Fibroblast of peridontal ligament (primary cell): ENCODE measurements at regions not wholly inside any gene's neighbourhood (a gene's known extent, or its start where the extent isn't known, plus 50 kb on each side); places are given as distances from the start of the nearest gene placed in this dataset.

Experiments used
- DNase-seq: peaks from one replicate; pipeline ENCODE4 v3.0.0-alpha.2; 2010; ENCODE audit errors: extremely low read depth

GRCh38 chr13:83333614-83334388, 548.5 kb downstream of the SLITRK1 start:
- no peak for DNase-seq

GRCh38 chr13:83332751-83333150, 549.5 kb downstream of the SLITRK1 start:
- DNase-seq: no peak

GRCh38 chr13:83327091-83327490, 555.2 kb downstream of the SLITRK1 start:
- DNase-seq: no peak

- peak; percentile 89 for DNase-seq
Observed at GRCh38 chr13:83325125-83325853, 557.0 kb downstream of the SLITRK1 start.

DNA sequence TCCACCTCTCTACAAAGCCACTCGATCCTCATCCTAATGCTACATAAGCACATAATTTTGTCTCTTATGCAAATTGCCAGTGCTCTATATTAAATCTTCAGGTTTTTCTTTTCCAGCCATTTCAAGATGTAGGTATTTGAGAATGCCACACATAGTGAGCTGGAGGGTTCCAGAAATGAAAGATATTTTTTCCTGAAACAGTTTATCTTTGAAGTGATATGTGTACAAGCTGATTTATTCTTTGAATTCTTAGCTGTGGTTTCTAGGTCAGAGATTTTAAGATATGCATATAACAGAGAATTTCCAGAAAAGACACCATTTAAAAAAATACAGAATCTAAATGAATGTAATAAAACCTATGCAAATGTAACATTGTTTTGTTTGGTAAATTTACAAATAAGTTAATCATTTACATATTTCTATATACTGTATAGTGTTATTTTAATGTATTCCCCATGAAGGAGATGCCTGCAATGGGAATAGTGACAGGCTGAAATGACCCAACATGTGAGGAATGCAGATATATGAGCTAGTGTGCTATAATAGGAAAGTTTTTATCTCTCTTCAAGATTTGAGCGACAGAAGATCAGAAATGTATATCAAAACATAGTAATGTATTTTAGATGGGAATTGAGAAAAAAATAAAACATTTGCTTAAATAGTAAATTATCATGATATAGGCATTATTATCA, 570.2 kb downstream of the SLITRK1 start:
- DNase-seq: no peak

DNA sequence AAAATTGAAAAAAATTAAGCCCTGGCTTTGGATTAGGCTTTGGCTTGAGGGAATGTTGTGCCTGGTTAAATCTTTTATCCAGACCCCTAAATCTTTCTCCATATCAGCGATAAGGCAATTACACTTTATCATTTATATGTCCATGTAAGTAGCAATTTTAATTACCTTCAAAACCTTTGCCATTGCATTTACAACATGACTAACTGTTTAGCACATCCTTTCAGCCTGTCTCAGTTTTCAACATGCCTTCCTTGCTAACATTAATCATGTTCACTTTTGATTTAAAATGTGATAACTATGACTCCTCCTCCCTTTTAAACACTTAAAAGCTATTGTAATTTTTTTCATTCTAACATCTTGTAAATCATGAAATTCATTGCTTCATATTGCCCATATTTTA, 583.7 kb downstream of the SLITRK1 start:
- DNase-seq: no peak

DNA sequence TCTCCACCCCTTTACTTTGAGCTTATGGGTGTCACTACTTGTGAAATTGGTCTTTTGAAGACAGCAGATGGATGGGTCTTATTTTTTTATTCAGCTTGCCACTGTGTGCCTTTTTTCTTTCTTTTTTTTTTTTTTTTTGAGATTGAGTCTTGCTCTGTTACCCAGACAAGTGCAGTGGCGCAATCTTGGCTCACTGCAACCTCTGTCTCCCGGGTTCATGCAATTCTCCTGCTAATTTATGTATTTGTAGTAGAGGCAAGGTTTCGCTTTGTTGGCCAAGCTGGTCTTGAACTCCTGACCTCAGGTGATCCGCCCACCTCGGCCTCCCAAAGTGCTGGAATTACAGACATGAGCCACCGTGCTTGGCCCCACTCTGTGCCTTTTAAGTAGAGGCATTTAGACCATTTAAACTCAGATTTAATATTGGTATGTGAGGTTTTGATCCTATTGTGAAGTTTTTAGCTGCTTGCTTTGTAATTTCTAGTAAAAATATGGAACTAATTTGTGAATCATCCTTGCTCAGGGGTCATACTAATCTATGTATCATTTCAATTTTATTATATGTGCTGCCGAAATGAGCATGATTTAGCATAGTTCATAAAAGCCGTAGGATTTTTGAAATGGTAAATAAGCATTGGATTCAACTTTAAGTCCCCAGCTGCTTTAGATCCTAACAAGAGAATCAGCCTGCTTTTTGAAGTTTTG, 584.5 kb downstream of the SLITRK1 start:
- peak; percentile 55 for DNase-seq

DNA sequence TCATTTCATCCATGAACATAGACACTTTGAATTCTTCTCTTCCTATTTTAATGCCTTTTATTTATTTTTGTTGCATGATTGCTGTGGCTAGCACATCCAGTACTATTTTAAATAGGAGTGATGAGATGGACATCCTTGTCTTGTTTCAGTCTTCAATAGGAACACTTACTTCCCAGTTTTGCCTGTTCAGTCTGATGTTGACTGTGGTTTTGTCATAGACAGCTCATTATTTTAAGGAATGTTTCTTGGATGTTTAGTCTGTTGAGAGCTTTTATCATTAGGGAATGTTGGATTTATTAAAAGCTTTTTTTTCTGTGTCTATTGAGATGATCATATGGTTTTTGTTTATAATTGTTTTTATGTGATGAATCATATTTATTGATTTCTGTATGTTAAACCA, 586.6 kb downstream of the SLITRK1 start:
- peak; percentile 8 for DNase-seq

DNA sequence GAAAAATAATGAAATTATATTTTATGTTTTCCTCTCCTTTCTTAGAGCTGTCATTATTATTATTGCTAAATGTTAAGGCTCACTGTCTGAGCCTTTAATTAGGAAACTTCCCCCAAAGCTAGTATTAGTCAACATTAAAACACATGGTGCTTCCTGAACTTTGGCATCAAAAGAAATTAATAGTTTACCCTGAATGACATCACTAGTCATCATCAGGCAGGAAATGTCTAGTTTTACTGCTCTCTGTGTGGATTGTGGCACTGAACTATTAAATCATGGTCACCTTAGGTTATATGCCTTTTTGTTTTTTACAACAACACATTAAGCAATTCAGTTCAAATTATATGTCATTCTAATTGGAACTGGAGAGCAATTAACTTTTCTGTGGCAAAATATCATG, 595.5 kb downstream of the SLITRK1 start:
- no peak for DNase-seq

GRCh38 chr13:83281654-83282053, 600.6 kb downstream of the SLITRK1 start:
- peak; percentile 68 for DNase-seq

GRCh38 chr13:83274679-83275078, 607.6 kb downstream of the SLITRK1 start:
- no peak for DNase-seq

GRCh38 chr13:83272652-83273240, 609.5 kb downstream of the SLITRK1 start:
- DNase-seq: no peak

DNA sequence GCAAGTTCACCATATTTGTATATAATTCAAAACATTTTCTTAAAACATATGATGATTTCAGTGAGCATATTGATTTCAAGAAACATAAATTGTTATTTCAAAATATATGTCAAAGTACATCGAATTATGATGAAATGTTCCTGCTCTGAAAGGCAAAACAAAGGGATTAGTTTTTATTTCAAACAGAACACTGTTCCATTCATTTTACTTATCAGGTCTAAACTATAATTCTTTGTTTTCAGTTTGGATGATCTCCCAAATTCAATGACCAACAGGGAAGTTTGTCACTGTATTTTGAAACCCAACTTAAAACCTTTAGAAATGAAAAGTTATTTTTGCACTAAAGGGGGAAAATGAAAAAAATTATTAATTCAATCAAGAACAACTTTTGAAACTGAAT, 610.2 kb downstream of the SLITRK1 start:
- DNase-seq: no peak

DNA sequence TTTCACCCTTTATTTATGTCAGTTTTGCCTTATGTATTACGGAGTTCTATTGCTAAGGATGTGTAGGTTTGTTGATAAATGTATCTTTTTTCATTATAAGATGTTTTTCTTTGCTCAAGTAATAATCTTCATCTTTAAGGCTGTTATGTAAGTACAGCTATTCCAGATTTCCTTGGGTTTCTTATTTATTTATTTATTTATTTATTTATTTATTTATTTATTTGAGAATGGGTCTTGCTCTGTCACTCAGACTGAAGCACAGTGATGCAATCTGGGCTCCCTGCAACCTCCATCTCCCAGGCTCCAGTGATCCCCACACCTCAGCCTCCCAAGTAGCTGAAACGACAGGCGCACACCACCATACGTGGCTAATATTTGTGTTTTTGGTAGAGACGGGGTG, 617.0 kb downstream of the SLITRK1 start:
- DNase-seq: no peak

GRCh38 chr13:83248751-83249150, 633.5 kb downstream of the SLITRK1 start:
- DNase-seq: no peak

- peak; percentile 76 for DNase-seq
Observed at GRCh38 chr13:83232626-83233025, 649.6 kb downstream of the SLITRK1 start.

DNA sequence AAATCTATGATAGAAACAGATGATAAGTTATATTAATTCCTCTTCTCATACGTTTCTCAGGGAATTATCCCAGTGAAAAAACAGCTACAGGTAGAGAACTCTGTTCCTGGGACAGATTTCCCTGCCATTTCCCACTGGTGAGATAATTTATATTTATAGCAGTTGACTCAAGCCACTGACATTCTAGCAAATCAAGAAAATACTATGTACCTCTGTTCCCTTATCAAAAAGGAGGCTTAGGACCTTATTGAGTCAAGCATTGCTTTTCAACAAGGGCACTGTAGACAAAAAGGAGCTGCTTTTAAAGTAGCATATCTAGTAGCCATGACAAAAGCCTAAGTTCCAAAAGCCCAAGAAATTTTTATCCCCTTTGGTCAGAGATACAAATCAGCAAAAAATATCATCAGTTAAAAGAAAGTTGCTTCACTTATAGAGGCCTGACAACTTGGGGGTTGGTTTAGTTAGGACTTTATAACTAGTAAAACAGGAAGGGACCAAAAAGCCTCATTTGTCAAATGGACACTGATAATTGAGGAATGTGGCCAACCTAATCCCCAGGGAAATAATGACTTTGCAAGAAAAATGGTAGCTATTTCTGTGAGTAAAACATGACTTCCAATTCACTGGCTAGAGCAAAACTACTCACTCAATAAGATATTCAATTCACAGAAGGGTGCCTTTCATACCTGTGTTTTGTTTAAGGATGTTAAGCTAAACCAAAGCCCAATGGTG, 652.5 kb downstream of the SLITRK1 start:
- DNase-seq: no peak

DNA sequence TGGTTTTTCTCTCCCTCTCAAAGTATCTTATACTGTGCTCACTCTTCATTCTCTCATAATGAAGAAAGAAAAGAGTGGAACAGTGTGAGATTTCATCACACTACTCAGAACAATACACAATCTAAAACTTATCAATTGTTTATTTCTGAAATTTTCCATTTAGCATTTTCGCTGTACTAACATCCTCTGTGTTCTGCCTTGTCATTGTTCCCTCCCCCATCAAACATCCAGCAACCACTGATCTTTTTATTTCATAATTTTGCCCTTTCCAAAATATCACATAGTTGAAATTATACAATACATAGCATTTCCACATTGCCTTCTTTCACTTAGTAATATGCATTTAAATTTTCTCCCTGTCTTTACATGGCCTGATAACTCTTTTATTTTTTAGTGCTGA, 658.7 kb downstream of the SLITRK1 start:
- no peak for DNase-seq

DNA sequence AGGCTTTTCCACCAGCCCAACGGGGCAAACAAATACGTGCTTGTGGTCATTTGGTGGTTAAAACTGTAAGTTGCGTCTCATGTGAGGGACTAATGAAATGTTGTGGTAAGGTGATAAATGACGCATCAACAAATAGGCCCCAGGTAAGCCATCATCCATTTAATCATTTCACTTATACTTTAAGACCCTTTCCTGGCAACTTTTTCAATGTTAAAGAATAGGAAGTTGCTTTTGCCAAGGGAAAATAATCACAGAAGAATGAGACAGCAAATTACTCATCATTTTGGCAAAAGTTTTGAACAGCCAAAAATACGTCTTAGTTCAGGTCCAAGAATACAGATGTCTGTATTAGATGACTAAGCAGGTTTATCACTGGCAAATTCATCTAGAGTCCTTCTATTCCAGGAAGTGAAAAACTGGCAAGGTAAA, 660.4 kb downstream of the SLITRK1 start:
- DNase-seq: peak; percentile 89

DNA sequence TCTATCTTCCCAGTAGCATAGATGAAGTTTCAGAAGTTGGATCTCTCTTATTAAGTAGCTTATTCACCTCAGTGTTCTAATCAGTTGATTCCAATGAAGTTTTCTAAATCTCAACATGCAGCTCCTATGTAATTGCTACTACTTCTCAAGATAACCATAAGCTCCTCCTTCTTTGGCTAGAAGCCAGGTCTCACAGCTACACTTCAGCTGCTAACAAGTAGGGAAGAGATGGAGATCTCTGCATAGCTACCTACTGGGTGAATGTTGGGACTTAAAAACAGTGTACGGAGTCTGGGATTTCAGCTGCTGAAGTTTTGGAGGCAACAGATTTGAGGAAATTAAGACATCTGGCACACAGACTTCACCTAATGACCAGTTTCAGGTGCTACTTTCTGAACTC, 661.0 kb downstream of the SLITRK1 start:
- DNase-seq: no peak

GRCh38 chr13:83220241-83220640, 662.0 kb downstream of the SLITRK1 start:
- no peak for DNase-seq
